GM04504 (cell line): ENCODE measurements at regions not wholly inside any gene's neighbourhood (a gene's known extent, or its start where the extent isn't known, plus 50 kb on each side); places are given as distances from the start of the nearest gene placed in this dataset.
A peak's percentile ranks its signal among the peaks of the same experiment; 100 is the strongest.

Experiments used
- DNase-seq: peaks from one replicate; pipeline ENCODE4 v3.0.0-alpha.2; 2012; ENCODE audit warnings: low read depth

DNA sequence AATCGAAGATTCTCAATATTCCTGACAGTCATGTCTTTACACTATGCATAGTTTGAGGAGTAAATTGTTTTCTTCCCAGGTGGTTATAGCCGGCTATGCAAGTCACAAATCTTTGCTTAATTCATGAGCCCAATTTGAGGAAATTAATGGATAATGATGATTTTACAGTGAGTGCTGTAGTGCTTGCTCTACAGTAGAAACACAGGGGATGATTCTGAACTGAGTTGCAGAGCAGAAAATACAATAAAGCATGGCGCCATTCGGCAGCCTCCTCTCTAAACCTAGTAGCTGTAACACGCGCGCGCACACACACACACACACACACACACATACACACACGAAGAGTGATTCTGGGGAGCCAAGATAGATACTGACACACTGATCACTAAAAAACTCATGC, 181.7 kb upstream of the DPH6 start:
- DNase-seq: no peak

GRCh38 chr15:35728219-35728940, 182.4 kb upstream of the DPH6 start:
- DNase-seq: no peak

- no peak for DNase-seq
Observed at GRCh38 chr15:35736150-35736549, 190.2 kb upstream of the DPH6 start.

- peak; percentile 37 for DNase-seq
Observed at GRCh38 chr15:35737441-35737840, 191.5 kb upstream of the DPH6 start.

DNA sequence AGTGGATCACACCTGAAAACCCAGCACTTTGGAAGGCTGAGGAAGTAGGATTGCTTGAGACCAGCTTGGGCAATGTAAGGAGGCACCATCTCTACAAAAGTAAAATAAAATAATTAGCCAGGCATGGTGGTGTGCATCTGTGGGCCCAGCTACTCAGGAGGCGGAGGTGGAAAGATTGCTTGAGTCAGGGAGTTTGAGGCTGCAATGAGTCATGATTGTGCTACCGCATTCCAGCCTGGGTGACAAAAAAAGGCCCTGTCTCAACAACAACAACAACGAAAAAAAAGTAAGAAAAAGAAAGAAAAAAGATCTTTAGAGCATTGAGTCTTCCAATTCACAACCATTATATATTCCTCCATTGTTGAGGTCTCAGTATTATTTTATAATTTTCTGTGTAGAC, 192.4 kb upstream of the DPH6 start:
- DNase-seq: no peak

DNA sequence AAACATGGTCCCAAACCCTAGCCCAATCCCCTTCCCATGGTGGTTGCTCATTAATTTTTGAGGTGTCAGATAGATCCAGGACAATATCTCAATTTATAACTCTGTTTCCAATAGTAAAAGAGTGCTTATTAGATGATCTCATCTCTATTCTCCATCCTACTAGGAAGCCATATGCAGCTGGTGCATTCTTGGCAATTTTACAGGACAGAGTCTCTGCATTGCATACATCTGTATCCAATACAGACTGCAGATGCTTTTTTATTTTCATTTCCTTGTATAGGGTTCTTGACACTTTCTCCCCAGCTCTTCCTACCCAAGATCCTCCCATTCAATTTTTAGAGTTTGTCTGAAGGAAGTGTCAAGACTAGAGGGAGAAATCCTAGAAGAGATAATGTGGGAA, 194.8 kb upstream of the DPH6 start:
- DNase-seq: peak; percentile 58

GRCh38 chr15:35741395-35741794, 195.4 kb upstream of the DPH6 start:
- DNase-seq: no peak

GRCh38 chr15:35741881-35742280, 195.9 kb upstream of the DPH6 start:
- no peak for DNase-seq

- DNase-seq: no peak
Observed at GRCh38 chr15:35743321-35743720, 197.4 kb upstream of the DPH6 start.

DNA sequence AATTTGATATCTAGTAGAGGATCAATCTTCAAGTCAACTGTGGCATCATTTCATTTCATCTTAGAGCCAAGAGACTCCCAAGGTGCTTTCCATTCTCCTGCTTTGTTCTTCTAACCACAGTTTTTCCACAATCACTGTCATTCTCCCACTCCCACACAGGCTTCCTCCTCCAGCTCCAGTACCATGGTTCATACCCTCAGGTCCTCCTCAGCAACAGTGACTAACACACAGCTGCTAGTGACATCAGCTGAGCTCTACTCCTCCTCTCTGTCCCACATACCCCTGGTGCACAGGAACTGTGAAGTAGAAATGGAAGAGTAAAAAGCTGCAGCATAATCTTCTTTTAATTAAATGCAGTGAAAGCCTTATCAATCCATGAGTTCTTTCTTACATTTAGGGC, 200.2 kb upstream of the DPH6 start:
- no peak for DNase-seq

- DNase-seq: no peak
Observed at GRCh38 chr15:35748105-35748504, 202.1 kb upstream of the DPH6 start.

- DNase-seq: no peak
Observed at GRCh38 chr15:35750051-35750450, 204.1 kb upstream of the DPH6 start.

- peak; percentile 54 for DNase-seq
Observed at GRCh38 chr15:35751413-35752133, 205.6 kb upstream of the DPH6 start.

- DNase-seq: no peak
Observed at GRCh38 chr15:35752134-35752466, 206.1 kb upstream of the DPH6 start.

DNA sequence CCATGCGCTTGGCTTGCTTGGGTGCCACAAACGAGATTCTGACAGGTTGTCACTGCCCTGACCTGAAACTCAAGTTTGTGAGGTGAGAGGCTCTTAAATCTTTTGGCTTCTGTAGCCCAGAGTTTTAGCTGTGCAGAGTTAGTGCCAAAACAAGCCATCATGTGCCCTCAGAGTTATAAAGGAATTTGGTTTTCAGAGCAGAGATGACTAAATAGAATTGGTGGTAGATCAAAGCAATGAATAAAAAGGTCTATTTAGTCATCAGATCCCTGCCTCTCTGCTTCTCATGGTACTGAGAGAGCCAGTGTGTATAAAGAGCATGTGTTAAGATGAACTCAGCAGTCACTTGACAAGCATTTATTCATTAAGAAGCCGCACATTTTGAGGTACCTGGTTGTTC, 207.5 kb upstream of the DPH6 start:
- peak; percentile 19 for DNase-seq

DNA sequence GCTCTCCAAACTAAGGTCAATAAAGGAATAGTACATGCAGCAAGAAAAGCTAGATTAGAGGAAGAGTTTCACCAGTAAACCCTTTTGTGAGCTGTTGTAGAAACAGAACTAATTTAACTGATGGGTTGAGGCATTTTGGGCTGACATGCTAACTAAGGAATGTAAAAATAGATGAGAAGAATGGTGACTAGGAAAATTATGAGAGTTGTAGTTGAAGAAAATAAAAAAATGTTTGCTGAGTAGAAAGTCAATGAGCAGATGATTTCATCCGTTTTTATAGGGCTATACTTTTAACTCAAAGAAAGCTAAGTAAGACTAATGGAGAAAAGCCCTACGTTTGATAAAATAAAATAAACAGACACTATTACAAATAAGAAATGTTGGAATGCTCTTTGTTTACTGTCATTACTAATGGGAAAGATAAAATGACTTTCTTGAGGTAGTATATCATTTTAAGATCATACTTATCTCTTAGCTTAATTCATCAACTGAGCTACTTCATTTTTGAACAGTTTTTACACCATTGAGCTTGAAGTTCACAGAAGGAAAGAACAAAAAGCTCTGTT, 209.4 kb upstream of the DPH6 start:
- DNase-seq: peak; percentile 20

DNA sequence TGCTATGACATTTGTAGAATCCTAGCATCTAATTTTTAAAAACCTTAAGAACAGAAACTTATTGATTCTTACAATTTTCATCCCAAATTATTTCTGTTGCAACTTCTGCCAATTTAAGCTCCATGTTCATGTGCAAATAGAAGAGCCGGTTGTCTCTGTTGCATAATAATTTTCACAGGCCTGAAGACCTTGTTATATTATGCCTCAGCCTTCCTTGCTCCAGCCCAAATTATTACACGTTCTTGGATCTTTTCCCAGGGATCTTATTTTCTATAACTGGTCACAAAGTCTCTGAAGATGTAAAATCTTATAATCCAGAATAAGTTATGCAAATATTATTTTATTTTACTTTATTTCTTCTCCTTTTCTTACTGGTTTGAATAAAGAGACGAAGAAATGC, 210.7 kb upstream of the DPH6 start:
- DNase-seq: no peak

DNA sequence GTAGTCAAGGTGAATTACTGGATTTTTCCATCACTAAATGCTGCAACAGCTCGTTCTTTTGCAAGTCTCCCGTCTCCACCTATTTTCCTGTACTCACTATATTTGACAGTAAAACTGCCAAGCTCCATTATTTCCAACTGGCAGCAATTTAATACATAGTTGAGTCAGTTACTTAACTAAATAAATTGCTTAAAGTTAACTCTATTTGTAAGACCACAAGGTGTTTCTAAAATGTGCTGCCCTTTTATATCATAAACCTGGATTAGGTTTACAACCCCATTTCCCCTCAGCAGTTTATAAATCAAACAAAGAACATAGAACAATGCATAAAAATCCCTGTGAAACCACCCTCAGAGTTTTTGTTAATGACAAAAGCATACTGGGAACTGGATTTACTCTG, 211.4 kb upstream of the DPH6 start:
- DNase-seq: no peak

DNA sequence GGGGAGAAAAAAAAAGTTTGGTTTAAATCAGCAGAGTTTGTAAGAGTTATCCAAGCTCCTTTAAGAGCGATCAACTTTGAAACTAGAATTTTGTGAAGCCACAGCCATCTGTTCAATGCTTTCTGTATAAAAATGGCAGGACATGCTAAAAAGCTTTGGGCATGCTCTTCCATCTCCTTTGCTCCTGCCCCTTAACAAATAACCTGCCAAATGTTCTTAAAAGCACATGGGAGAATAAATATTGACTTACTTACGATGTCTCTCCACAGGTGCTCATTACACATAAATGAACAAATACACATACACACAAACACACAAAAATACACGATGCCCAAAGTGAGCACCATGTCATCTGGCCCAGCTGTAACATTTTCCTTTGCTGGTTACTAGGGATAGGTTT, 211.8 kb upstream of the DPH6 start:
- DNase-seq: no peak

GRCh38 chr15:35764661-35765519, 218.9 kb upstream of the DPH6 start:
- no peak for DNase-seq

DNA sequence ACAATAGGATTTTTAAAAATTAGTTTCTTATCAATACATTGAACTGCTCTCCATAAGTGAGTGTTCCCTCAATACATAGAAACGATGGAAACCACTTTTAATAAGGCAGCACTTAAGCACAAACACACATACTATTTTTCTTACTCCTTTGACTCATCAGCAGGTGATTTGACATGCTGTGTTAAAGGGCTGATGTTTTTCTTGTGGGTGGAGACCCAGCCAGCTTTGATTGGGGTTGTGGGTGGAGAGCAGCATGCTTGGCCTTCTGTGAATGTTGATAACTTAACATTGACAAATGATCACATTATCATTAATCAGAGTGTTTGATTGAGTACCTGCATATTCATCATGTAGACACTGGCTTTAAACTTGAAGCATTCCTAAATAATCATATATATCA, 223.0 kb upstream of the DPH6 start:
- no peak for DNase-seq

- DNase-seq: no peak
Observed at GRCh38 chr15:35769656-35770055, 223.7 kb upstream of the DPH6 start.
